Psoas muscle (tissue), 7 donors: ENCODE measurements at regions not wholly inside any gene's neighbourhood (a gene's known extent, or its start where the extent isn't known, plus 50 kb on each side); places are given as distances from the start of the nearest gene placed in this dataset.

Source experiments
- ATAC-seq, 4 donors: fragments of 200-7000 bp; cut with Tn5 transposase; one replicate each; pipeline ENCODE4 v1.9.1; 2020; ENCODE audit warnings: moderate library complexity in 3 of 4, mild to moderate bottlenecking in 2 of 4
- DNase-seq, 2 donors: peaks; one replicate each; pipeline ENCODE4 v3.0.0-alpha.2; 2020
- H3K27ac ChIP-seq: fragments of 200-600 bp; one replicate; pipeline ENCODE4 v1.8.0; 2022
- H3K27me3 ChIP-seq, 3 donors: fragments of 200-600 bp in 1 of 3; one replicate each; pipeline versions ENCODE4 v1.6.1 to v1.8.0; 2013 to 2022; ENCODE audit warnings: low read length in 2 of 3, mild to moderate bottlenecking in 2 of 3, moderate library complexity in 1 of 3; ENCODE audit not compliant: insufficient read depth in 3 of 3
- H3K36me3 ChIP-seq, 2 donors: fragments of 200-600 bp in 1 of 2; one replicate each; pipeline versions ENCODE4 v1.6.1 to v1.8.0; 2013 to 2022; ENCODE audit warnings: low read depth in 1 of 2, mild to moderate bottlenecking in 1 of 2, moderate library complexity in 1 of 2; ENCODE audit not compliant: insufficient read depth in 1 of 2
- H3K4me1 ChIP-seq: fragments of 200-600 bp; one replicate; pipeline ENCODE4 v1.8.0; 2022
- H3K4me3 ChIP-seq: fragments of 200-600 bp; one replicate; pipeline ENCODE4 v1.8.0; 2022; ENCODE audit warnings: mild to moderate bottlenecking
- H3K9me3 ChIP-seq: fragments of 200-600 bp; one replicate; pipeline ENCODE4 v1.8.0; 2022
- CTCF ChIP-seq: fragments of 200-600 bp; IDR thresholded peaks from one replicate; pipeline ENCODE4 v1.8.0; 2022; ENCODE audit warnings: antibody characterized with exemption
- WGBS, 3 donors: extraction: QIAGEN DNeasy Blood & Tissue Kit; methylation state at CpG; one replicate each; pipeline versions ENCODE4 v1.1.6 to v1.1.7; 2013; 5-methylcytosine and 5-hydroxymethylcytosine counted together
- intact Hi-C, 2 donors: fragments of 100-400 bp; cut with DNase I; formaldehyde crosslinking; loops; one replicate each; pipeline versions ENCODE4 v1.11.0 to v1.14.2; 2022
- donor health status: healthy with polysubstance abuse.
- donor health status: DM: no; HTN: no; CAD: no; lungs with moderate emphysema.
- donor health status: Bipolar disorder and iron deficiency.
- donor health status: healthy.
- donor health status: DM: yes; HTN: yes; CAD: no.
- donor health status: DM: no; HTN: no; CAD: no.
- donor health status: DM: yes; HTN: yes; CAD: no.

- Histone ChIP-seq H3K27ac (peak overlapping the region; percentile 54), H3K4me1 (peaks cover 6% of the 10 kb centered on the region), H3K9me3 (no peaks in the 10 kb centered on the region), H3K36me3 (no peaks in the 10 kb centered on the region), H3K27me3 (no peaks in the 10 kb centered on the region), H3K4me3 (peak overlapping the region; percentile 9)
- peak; percentile 66 to 87 (median 84) for ATAC-seq
- intact Hi-C loops: no loop called here
- no peak for TF ChIP-seq CTCF
- 26 to 32% (median 29%) methylated on average over 13 of the region's 13 CpGs for WGBS, 3 donors
- DNase-seq: peak; percentile 45 to 69
These were observed 58.2 kb upstream of the SLC45A1 start for GRCh38 chr1:8259498-8260290.

GRCh38 chr1:8257621-8258020 lies 60.3 kb upstream of the SLC45A1 start:
- no peak for TF ChIP-seq CTCF
- peaks cover 6% of the 10 kb centered on the region for H3K4me1 ChIP-seq
- no peaks in the 10 kb centered on the region for H3K27me3 ChIP-seq
- H3K4me3 ChIP-seq: no peak overlapping the region
- ATAC-seq: no peak
- H3K9me3 ChIP-seq: no peaks in the 10 kb centered on the region
- no peak for DNase-seq
- intact Hi-C loops: no loop called here
- H3K36me3 ChIP-seq: no peaks in the 10 kb centered on the region
- H3K27ac ChIP-seq: no peak overlapping the region
- 85 to 89% (median 86%) methylated on average over 7 of the region's 7 CpGs for WGBS, 3 donors

GRCh38 chr1:8256321-8256720 lies 61.6 kb upstream of the SLC45A1 start:
- no peaks in the 10 kb centered on the region for H3K9me3 ChIP-seq
- 93 to 95% (median 94%) methylated on average over 7 of the region's 7 CpGs for WGBS, 3 donors
- H3K4me1 ChIP-seq: peaks cover 6% of the 10 kb centered on the region
- no peak for ATAC-seq
- no peak for DNase-seq
- no peak overlapping the region for H3K4me3 ChIP-seq
- TF ChIP-seq CTCF: no peak
- intact Hi-C loops: no loop called here
- H3K36me3 ChIP-seq: no peaks in the 10 kb centered on the region
- no peaks in the 10 kb centered on the region for H3K27me3 ChIP-seq
- no peak overlapping the region for H3K27ac ChIP-seq

GRCh38 chr1:8255712-8256111 lies 62.2 kb upstream of the SLC45A1 start:
- ATAC-seq (no peak), DNase-seq (no peak)
- H3K9me3 ChIP-seq: no peaks in the 10 kb centered on the region
- WGBS, 3 donors: 92 to 95% (median 94%) methylated on average over 5 of the region's 5 CpGs
- no peak for TF ChIP-seq CTCF
- H3K4me1 ChIP-seq: peaks cover 6% of the 10 kb centered on the region
- H3K27ac ChIP-seq: no peak overlapping the region
- no peak overlapping the region for H3K4me3 ChIP-seq
- no peaks in the 10 kb centered on the region for H3K27me3 ChIP-seq
- intact Hi-C loops: no loop called here
- no peaks in the 10 kb centered on the region for H3K36me3 ChIP-seq
